HL-60 (cell line): ENCODE measurements at regions not wholly inside any gene's neighbourhood (a gene's known extent, or its start where the extent isn't known, plus 50 kb on each side); places are given as distances from the start of the nearest gene placed in this dataset.

ENCODE experiments used
- DNase-seq, 2 experiments: peaks; one replicate each; pipeline ENCODE4 v3.0.0-alpha.2; 2010 to 2020; ENCODE audit warnings: low read depth in 1 of 2, low spot score in 1 of 2
- H3K27ac ChIP-seq: fragments of 250-450 bp; sonication (Bioruptor Pico); replicated peaks from 2 replicates; pipeline ENCODE4 v1.5.1; 2020; ENCODE audit warnings: mild to moderate bottlenecking, moderate library complexity
- H3K27me3 ChIP-seq: fragments of 250-450 bp; sonication (Bioruptor Pico); 2 replicates; pipeline ENCODE4 v1.5.1; 2021; ENCODE audit warnings: mild to moderate bottlenecking, moderate library complexity; ENCODE audit not compliant: insufficient read depth, poor library complexity, severe bottlenecking
- H3K4me3 ChIP-seq: replicated peaks from 2 replicates; pipeline ENCODE4 v1.5.1; 2011; ENCODE audit warnings: mild to moderate bottlenecking, control low read depth, low read length; ENCODE audit not compliant: insufficient read depth
- CTCF ChIP-seq: IDR thresholded peaks from one replicate; pipeline ENCODE4 v1.5.1; 2011; ENCODE audit warnings: low read length, control low read depth, inconsistent platforms; ENCODE audit not compliant: insufficient read depth
- GABPA ChIP-seq: IDR thresholded peaks from 2 replicates; pipeline ENCODE4 v1.6.1; 2012; ENCODE audit warnings: low read depth
- POLR2AphosphoS5 ChIP-seq: IDR thresholded peaks from 2 replicates; pipeline ENCODE4 v1.6.1; 2012; ENCODE audit warnings: low read depth
- REST ChIP-seq: IDR thresholded peaks from 2 replicates; pipeline ENCODE4 v1.6.1; 2012; ENCODE audit warnings: low read depth; ENCODE audit not compliant: insufficient replicate concordance
- SPI1 ChIP-seq: IDR thresholded peaks from 2 replicates; pipeline ENCODE4 v1.6.1; 2012; ENCODE audit warnings: low read depth, mild to moderate bottlenecking, borderline replicate concordance

DNA sequence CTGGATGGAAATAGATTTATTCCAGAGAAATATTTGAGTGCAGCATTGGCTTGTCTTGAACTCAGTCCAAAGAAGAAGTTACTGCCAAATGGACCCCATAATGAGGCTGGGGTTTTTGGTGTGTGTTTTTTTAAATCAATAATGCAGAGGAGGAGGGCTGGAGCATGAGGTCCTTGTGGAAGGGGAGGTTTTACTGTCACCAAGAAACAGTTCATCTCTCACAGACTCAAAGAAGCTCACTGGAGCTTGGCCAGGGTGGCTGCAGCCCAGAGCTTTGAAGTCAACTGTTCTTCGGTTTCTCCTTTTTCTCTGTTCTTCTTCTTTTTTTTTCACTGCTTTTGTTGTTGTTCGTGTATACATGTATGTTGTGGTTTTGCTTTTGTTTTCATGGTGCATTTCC lies 377.7 kb downstream of the FBXW7 start:
- Histone ChIP-seq H3K27ac (no peak overlapping the region), H3K27me3 (no peaks in the 10 kb centered on the region), H3K4me3 (no peak overlapping the region)
- TF ChIP-seq POLR2AphosphoS5 (no peak), SPI1 (no peak), REST (no peak), GABPA (no peak), CTCF (no peak)
- DNase-seq = no peak

GRCh38 chr4:152157629-152158028 lies 378.3 kb downstream of the FBXW7 start:
- Histone ChIP-seq H3K4me3 (no peak overlapping the region), H3K27ac (no peak overlapping the region), H3K27me3 (no peaks in the 10 kb centered on the region)
- TF ChIP-seq SPI1 = no peak
- TF ChIP-seq POLR2AphosphoS5 = no peak
- no peak for TF ChIP-seq REST
- no peak for TF ChIP-seq GABPA
- TF ChIP-seq CTCF = no peak
- no peak for DNase-seq

DNA sequence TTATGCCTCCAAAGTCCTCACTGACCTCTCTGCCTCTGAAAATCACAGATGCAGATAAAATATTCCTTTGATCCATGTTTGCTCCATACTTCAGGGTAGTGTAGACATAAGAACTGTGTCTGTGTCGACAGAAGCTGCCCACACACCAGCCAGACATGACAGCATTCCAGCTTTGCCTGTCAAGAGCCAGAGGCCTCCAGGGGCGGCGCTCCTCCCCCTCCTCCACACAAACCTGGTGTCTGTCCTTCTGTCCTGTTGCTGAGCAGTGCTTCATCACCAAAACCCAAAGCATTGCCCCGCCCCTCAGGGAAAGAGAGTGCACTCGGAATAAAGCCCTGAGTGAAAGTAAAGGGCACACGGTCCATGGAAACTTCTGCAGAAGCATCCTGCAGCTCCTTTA lies 379.4 kb downstream of the FBXW7 start:
- H3K4me3 ChIP-seq = no peak overlapping the region
- H3K27me3 ChIP-seq = no peaks in the 10 kb centered on the region
- no peak for TF ChIP-seq REST
- no peak for TF ChIP-seq CTCF
- TF ChIP-seq SPI1 = no peak
- no peak for TF ChIP-seq POLR2AphosphoS5
- TF ChIP-seq GABPA = no peak
- no peak overlapping the region for H3K27ac ChIP-seq
- DNase-seq = no peak
